ENCODE measurements at regions not wholly inside any gene's neighbourhood (a gene's known extent, or its start where the extent isn't known, plus 50 kb on each side); places are given as distances from the start of the nearest gene placed in this dataset.

DNA sequence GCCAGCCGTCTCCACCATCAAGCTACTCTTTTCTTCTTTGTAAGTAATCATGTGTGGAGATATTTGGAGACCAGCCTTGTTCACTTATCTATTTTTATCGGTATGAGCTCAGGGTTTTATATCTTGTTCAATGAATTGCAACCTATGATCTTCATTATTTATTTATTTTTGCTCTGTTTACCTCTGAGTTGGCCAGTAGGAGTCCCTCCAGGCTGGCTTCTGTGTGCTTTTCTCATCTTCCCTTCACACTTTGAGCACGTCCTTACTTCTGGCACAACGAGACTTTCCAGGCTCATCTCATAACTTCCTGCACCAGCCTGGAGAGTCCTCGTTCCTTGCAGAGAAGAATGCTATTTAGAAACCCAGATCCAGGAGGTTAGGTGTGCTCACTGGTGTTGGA is 375.8 kb upstream of the PODXL start:
- no peaks in the 10 kb centered on the region for H3K36me3 ChIP-seq (ENCODE audit: insufficient read depth, low read length)
- no peaks in the 10 kb centered on the region for H3K9me3 ChIP-seq (ENCODE audit: low read depth, low read length)
- TF ChIP-seq, protein P1, sequence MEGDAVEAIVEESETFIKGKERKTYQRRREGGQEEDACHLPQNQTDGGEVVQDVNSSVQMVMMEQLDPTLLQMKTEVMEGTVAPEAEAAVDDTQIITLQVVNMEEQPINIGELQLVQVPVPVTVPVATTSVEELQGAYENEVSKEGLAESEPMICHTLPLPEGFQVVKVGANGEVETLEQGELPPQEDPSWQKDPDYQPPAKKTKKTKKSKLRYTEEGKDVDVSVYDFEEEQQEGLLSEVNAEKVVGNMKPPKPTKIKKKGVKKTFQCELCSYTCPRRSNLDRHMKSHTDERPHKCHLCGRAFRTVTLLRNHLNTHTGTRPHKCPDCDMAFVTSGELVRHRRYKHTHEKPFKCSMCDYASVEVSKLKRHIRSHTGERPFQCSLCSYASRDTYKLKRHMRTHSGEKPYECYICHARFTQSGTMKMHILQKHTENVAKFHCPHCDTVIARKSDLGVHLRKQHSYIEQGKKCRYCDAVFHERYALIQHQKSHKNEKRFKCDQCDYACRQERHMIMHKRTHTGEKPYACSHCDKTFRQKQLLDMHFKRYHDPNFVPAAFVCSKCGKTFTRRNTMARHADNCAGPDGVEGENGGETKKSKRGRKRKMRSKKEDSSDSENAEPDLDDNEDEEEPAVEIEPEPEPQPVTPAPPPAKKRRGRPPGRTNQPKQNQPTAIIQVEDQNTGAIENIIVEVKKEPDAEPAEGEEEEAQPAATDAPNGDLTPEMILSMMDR (IDR thresholded peaks at IDR 0.05; ENCODE audit: extremely low read depth, low read depth, low read length): no peak
- H3K27ac ChIP-seq (ENCODE audit: low read depth, low read length): no peak overlapping the region
- no peaks in the 10 kb centered on the region for H4K20me1 ChIP-seq (ENCODE audit: insufficient read depth, low read length)
- no peak overlapping the region for H3K4me2 ChIP-seq (ENCODE audit: insufficient read depth, low read length)
- H2AFZ ChIP-seq (ENCODE audit: low read length): no peak overlapping the region
- no peaks in the 10 kb centered on the region for H3K4me1 ChIP-seq (ENCODE audit: insufficient read depth, low read length)
- no peak for DNase-seq (ENCODE audit: insufficient read length, low spot score, missing footprints)
- no peaks in the 10 kb centered on the region for H3K79me2 ChIP-seq (ENCODE audit: insufficient read depth, low read length)
- H3K27me3 ChIP-seq (ENCODE audit: insufficient read depth, low read length): peaks cover 19% of the 10 kb centered on the region
- no peak overlapping the region for H3K4me3 ChIP-seq (ENCODE audit: insufficient read depth, low read length)

DNA sequence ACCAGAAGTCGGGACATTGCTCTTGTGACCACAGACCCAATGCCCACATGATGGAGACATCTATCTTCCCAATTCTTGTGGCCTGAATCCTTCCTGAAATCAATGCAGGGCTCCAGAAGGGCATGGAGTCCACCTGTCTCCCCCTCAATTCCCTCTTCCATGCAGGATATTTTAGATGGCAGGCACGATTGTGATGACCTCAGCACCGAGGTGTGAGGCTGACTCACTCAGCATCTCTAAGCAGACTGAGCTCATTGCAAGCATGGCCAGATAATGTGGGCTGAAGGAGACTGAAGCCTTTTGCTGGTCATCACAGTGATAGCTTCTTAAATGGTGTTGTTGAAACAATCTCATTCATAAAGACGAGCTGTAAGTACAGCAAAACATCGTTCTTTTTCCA is 374.9 kb upstream of the PODXL start:
- Histone ChIP-seq H3K4me3 (ENCODE audit: insufficient read depth, low read length) (no peak overlapping the region), H3K27ac (ENCODE audit: low read depth, low read length) (no peak overlapping the region), H3K36me3 (ENCODE audit: insufficient read depth, low read length) (no peaks in the 10 kb centered on the region), H3K79me2 (ENCODE audit: insufficient read depth, low read length) (no peaks in the 10 kb centered on the region), H3K4me2 (ENCODE audit: insufficient read depth, low read length) (no peak overlapping the region), H3K9me3 (ENCODE audit: low read depth, low read length) (no peaks in the 10 kb centered on the region), H2AFZ (ENCODE audit: low read length) (no peak overlapping the region), H3K27me3 (ENCODE audit: insufficient read depth, low read length) (peaks cover 19% of the 10 kb centered on the region), H4K20me1 (ENCODE audit: insufficient read depth, low read length) (no peaks in the 10 kb centered on the region), H3K4me1 (ENCODE audit: insufficient read depth, low read length) (no peaks in the 10 kb centered on the region)
- DNase-seq (ENCODE audit: insufficient read length, low spot score, missing footprints): no peak
- TF ChIP-seq, protein P1 (IDR thresholded peaks at IDR 0.05; ENCODE audit: extremely low read depth, low read depth, low read length): no peak

DNA sequence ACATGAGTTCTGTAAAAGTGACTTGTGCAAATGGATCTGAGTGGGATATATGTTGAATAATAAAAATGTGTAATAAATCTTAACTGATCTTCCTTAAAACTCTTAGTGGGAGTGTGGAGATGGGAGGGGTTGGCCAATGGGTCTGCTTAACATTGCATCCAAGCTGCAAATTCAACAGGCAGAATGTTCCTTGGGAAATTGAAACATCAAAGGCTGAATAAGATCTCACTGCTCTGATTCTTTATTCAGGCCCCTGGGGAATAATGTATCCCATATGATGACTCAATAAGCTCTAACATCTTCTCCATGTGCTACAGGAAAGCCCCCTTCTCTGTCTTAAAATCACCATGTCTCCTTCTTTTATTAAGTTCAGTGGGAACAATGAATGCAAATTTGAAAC is 373.2 kb upstream of the PODXL start:
- TF ChIP-seq, protein P1 (IDR thresholded peaks at IDR 0.05; ENCODE audit: extremely low read depth, low read depth, low read length): no peak
- H4K20me1 ChIP-seq (ENCODE audit: insufficient read depth, low read length): no peaks in the 10 kb centered on the region

GRCh38 chr7:131927770-131928423 is 371.5 kb upstream of the PODXL start:
- Histone ChIP-seq H3K4me3 (ENCODE audit: insufficient read depth, low read length) (no peak overlapping the region), H4K20me1 (ENCODE audit: insufficient read depth, low read length) (no peaks in the 10 kb centered on the region), H3K4me2 (ENCODE audit: insufficient read depth, low read length) (no peak overlapping the region), H2AFZ (ENCODE audit: low read length) (no peak overlapping the region), H3K36me3 (ENCODE audit: insufficient read depth, low read length) (no peaks in the 10 kb centered on the region), H3K27ac (ENCODE audit: low read depth, low read length) (no peak overlapping the region), H3K79me2 (ENCODE audit: insufficient read depth, low read length) (no peaks in the 10 kb centered on the region), H3K4me1 (ENCODE audit: insufficient read depth, low read length) (no peaks in the 10 kb centered on the region), H3K9me3 (ENCODE audit: low read depth, low read length) (no peaks in the 10 kb centered on the region), H3K27me3 (ENCODE audit: insufficient read depth, low read length) (peaks cover 18% of the 10 kb centered on the region)
- TF ChIP-seq, protein P1 (IDR thresholded peaks at IDR 0.05; ENCODE audit: extremely low read depth, low read depth, low read length): no peak
- DNase-seq (ENCODE audit: insufficient read length, low spot score, missing footprints): no peak

More for the DNA sequence above, 373.2 kb upstream of the PODXL start:
- Histone ChIP-seq H3K27ac (ENCODE audit: low read depth, low read length) (no peak overlapping the region), H3K4me1 (ENCODE audit: insufficient read depth, low read length) (no peaks in the 10 kb centered on the region), H3K4me3 (ENCODE audit: insufficient read depth, low read length) (no peak overlapping the region), H3K9me3 (ENCODE audit: low read depth, low read length) (no peaks in the 10 kb centered on the region), H2AFZ (ENCODE audit: low read length) (no peak overlapping the region), H3K36me3 (ENCODE audit: insufficient read depth, low read length) (no peaks in the 10 kb centered on the region), H3K4me2 (ENCODE audit: insufficient read depth, low read length) (no peak overlapping the region), H3K27me3 (ENCODE audit: insufficient read depth, low read length) (peaks cover 27% of the 10 kb centered on the region), H3K79me2 (ENCODE audit: insufficient read depth, low read length) (no peaks in the 10 kb centered on the region)
- no peak for DNase-seq (ENCODE audit: insufficient read length, low spot score, missing footprints)

All from osteoblast (primary cell).